HepG2 (cell line): ENCODE measurements at regions not wholly inside any gene's neighbourhood (a gene's known extent, or its start where the extent isn't known, plus 50 kb on each side); places are given as distances from the start of the nearest gene placed in this dataset.
A peak's percentile ranks its signal among the peaks of the same experiment; 100 is the strongest.

ENCODE experiments used
- ATAC-seq: fragments of 200-7000 bp; cut with Tn5 transposase; 3 replicates; pipeline ENCODE4 v1.9.1; 2020; ENCODE audit warnings: mild to moderate bottlenecking, moderate library complexity
- BruUV-seq: library from RNA; stranded (reverse); fragments of 400-500 nt; replicated peaks from 2 replicates; lab custom pipeline; 2021; lab: Mats Ljungman, UMichigan
- CTCF ChIA-PET: fragments of 300-600 bp; formaldehyde crosslinking; extraction: SDS; loops from one replicate; lab custom pipeline; 2021; ENCODE audit warnings: low total read pairs, inconsistent platforms, low intra/inter-chr PET ratio; lab: Yijun Ruan, JAX
- POLR2A ChIA-PET: fragments of 350-600 bp; sonication (Branson Sonifier 250); formaldehyde crosslinking; loops from one replicate; lab custom pipeline; 2020; ENCODE audit warnings: antibody characterized with exemption, inconsistent platforms; lab: Yijun Ruan, JAX
- DNase-seq: peaks from one replicate; pipeline ENCODE4 v3.0.0-alpha.2; 2015; ENCODE audit warnings: low spot score
- FAIRE-seq: peaks from 3 replicates; lab custom pipeline; 2011; peaks lifted over from hg19 to GRCh38; lab: Jason Lieb, UNC
- H2AFZ ChIP-seq: one replicate; pipeline ENCODE4 v1.6.1; 2011; ENCODE audit warnings: low read length, inconsistent platforms
- H3K27ac ChIP-seq: fragments of 300-600 bp; 3 replicates; pipeline ENCODE4 v1.8.0; 2011; ENCODE audit warnings: mixed run types, mild to moderate bottlenecking, mixed read lengths, low read length, inconsistent platforms; ENCODE audit not compliant: insufficient read depth; ENCODE audit errors: extremely low read length
- H3K27me3 ChIP-seq, 2 experiments: fragments of 200-600 bp in 1 of 2; 2 replicates in 1 of 2; 3 replicates in 1 of 2; pipeline versions ENCODE4 v1.6.0 to v1.8.0; 2011; ENCODE audit warnings: low read length in 2 of 2, mild to moderate bottlenecking in 2 of 2, moderate library complexity in 2 of 2, inconsistent platforms in 1 of 2; ENCODE audit not compliant: insufficient read depth in 2 of 2, control insufficient read depth in 1 of 2
- H3K36me3 ChIP-seq, 2 experiments: fragments of 200-600 bp in 1 of 2; replicated peaks in 1 of 2; 2 replicates in 1 of 2; 3 replicates in 1 of 2; pipeline versions ENCODE4 v1.5.1 to v1.8.0; 2011; ENCODE audit warnings: low read length in 2 of 2, inconsistent platforms in 1 of 2; ENCODE audit not compliant: insufficient read depth in 2 of 2, control insufficient read depth in 1 of 2
- H3K4me1 ChIP-seq: 2 replicates; pipeline ENCODE4 v1.5.1; 2012; ENCODE audit warnings: low read length, inconsistent platforms; ENCODE audit not compliant: insufficient read depth
- H3K4me2 ChIP-seq: 2 replicates; pipeline ENCODE4 v1.6.0; 2011; ENCODE audit warnings: low read depth, low read length, inconsistent platforms
- H3K4me3 ChIP-seq, 3 experiments: fragments of 200-600 bp in 1 of 3; sonication (generic), shearing (Covaris generic) in 1 of 3; replicated peaks in 1 of 3; 2 replicates each; pipeline ENCODE4 v1.5.1; 2011 to 2016; ENCODE audit warnings: low read length in 3 of 3, inconsistent platforms in 2 of 3, low read depth in 2 of 3, mild to moderate bottlenecking in 2 of 3, control low read depth in 1 of 3, mixed read lengths in 1 of 3; ENCODE audit not compliant: insufficient read depth in 1 of 3
- H3K79me2 ChIP-seq: one replicate; pipeline ENCODE4 v1.6.1; 2011; ENCODE audit warnings: low read length, inconsistent platforms; ENCODE audit not compliant: insufficient read depth
- H3K9ac ChIP-seq: 2 replicates; pipeline ENCODE4 v1.6.0; 2011; ENCODE audit warnings: mild to moderate bottlenecking, low read depth, low read length, inconsistent platforms; ENCODE audit not compliant: insufficient read depth
- H3K9me3 ChIP-seq: 2 replicates; pipeline ENCODE4 v1.5.1; 2012; ENCODE audit warnings: mild to moderate bottlenecking, low read length
- H4K20me1 ChIP-seq: 2 replicates; pipeline ENCODE4 v1.6.0; 2011; ENCODE audit warnings: inconsistent platforms, mild to moderate bottlenecking, low read length, moderate library complexity; ENCODE audit not compliant: insufficient read depth
- CENPBD1 ChIP-seq: sonication (generic); formaldehyde crosslinking; IDR thresholded peaks from 2 replicates; pipeline ENCODE4 v1.8.0; 2022; ENCODE audit warnings: missing genetic modification reagents, low read depth, mild to moderate bottlenecking, borderline replicate concordance
- HNF4A ChIP-seq: sonication (generic); formaldehyde crosslinking; IDR thresholded peaks from 2 replicates; pipeline ENCODE4 v1.4.0; 2020; ENCODE audit warnings: missing genetic modification reagents
- NR2C2 ChIP-seq: sonication (generic); formaldehyde crosslinking; IDR thresholded peaks from 2 replicates; pipeline ENCODE4 v1.4.0; 2020; ENCODE audit warnings: missing genetic modification reagents, mild to moderate bottlenecking, moderate library complexity, borderline replicate concordance
- NR2F6 ChIP-seq, 2 experiments: IDR thresholded peaks; 2 replicates each; pipeline ENCODE4 v1.6.1; 2016; ENCODE audit warnings: antibody characterized with exemption in 1 of 2, mild to moderate bottlenecking in 1 of 2
- RARA ChIP-seq: IDR thresholded peaks from 2 replicates; pipeline ENCODE4 v1.6.1; 2016; ENCODE audit warnings: missing genetic modification reagents, missing compliant biosample characterization
- ZNF207 ChIP-seq: fragments of 450-650 bp; IDR thresholded peaks from 2 replicates; pipeline ENCODE4 v1.6.1; 2016; ENCODE audit warnings: antibody characterized with exemption, borderline replicate concordance
- ZNF256 ChIP-seq: sonication (generic); formaldehyde crosslinking; conservative IDR thresholded peaks from 2 replicates; pipeline ENCODE4 v1.4.0; 2020; ENCODE audit warnings: missing genetic modification reagents
- ZNF292 ChIP-seq: sonication (generic); formaldehyde crosslinking; IDR thresholded peaks from 2 replicates; pipeline ENCODE4 v1.8.1; 2022; ENCODE audit warnings: mild to moderate bottlenecking, low read depth, missing genetic modification reagents, borderline replicate concordance
- ZNF567 ChIP-seq: sonication (generic); formaldehyde crosslinking; IDR thresholded peaks from 2 replicates; pipeline ENCODE4 v1.8.1; 2023; ENCODE audit warnings: mild to moderate bottlenecking, missing genetic modification reagents, borderline replicate concordance
- WGBS: methylation state at CpG from one replicate; pipeline ENCODE4 v1.1.6; 2017; ENCODE audit warnings: low lambda C conversion rate; 5-methylcytosine and 5-hydroxymethylcytosine counted together
- in situ Hi-C: cut with HindIII; loops from 2 replicates; pipeline ENCODE4 v1.10.0; 2017; ENCODE audit warnings: low pct_unique_long_range_greater_than_20kb; ENCODE audit not compliant: extremely low pct_ligation_motif_present
- intact Hi-C: fragments of 100-400 bp; cut with micrococcal nuclease; formaldehyde crosslinking; loops from one replicate; pipeline ENCODE4 v1.10.0; 2022; ENCODE audit not compliant: unreplicated experiment
- TF ChIP-seq, protein P1 (sequence below): IDR thresholded peaks from 2 replicates; pipeline ENCODE4 v1.6.1; 2016; ENCODE audit warnings: low read depth, missing genetic modification reagents, missing compliant biosample characterization

DNA sequence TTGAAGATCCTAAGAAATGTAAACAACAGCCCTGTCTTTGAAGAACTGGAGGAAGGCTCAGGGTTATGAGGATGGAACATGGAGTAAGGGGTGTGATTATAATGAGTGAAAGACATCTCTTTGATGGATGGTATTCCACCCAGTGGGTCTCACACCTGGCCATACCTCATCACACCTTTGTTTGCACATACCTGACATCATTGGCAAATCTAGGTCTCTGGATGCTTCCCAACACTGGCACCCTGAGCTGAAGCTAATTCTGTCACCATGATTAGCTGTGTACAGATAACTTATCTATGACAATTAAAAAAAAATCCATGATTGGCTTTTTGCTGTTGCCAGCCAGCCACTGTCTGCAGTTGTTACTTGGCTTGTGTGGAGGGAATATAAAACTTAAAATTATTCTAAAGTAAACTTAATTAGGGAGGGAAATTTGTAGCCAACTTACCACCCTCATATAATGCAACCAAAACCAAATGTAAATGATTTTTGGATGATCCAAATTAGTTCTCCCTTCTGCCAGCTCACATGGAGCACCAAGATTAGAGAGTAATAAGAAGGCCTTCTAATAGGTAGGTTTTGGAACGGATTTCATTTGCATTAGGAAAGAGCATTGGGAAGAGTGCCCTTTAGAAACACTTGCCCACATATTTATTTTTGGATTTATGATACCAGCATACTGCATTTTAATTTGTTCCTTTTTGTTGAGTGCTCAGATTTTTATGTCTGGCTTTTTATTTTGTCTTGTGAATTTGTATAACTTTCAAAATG is 249.5 kb downstream of the SOX4 start (continued):
- TF ChIP-seq ZNF207 (no peak), ZNF256 (no peak), CENPBD1 (CRISPR knock-in tag) (no peak), ZNF292 (no peak), ZNF567 (CRISPR knock-in tag) (no peak)

DNA sequence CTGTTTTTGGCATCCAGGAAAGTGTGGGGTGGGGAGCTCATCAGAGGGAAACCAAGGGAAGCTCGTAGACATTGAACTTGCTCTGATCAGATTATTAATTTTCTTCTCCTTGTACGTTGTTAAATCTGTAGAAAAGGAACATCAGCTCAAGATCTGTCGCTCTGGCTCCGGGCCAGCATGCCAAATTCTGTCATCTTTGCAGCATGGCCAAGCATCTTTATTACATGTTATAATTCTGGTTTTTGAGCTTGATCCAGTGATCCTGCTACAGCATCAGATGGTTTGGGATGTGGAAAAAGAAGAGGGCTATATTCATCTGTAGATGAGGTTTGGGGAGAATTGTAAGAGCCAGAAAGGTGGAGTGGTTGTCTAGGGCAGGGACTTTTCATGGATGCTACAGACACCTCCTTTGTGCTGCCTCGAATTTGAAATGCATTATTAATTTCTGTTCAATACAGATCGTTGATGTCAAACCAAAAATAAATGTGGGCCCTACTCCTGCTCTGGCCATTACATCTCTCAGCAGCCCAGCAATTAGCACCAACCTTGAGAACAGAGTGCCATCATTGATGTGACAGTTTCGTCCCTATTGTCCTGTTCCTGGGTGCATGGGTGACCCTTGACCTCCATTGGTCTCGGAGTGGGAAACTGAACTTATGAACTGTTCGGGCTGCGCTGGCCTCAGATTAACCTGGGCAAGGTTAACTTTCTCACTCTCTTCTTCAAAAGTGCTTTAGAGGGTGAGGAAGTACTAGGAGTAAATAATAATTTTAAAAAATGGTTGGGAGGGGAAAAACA is 250.8 kb downstream of the SOX4 start:
- intact Hi-C loops: no loop called here
- POLR2A ChIA-PET: no interaction called here
- Histone ChIP-seq H3K9ac (no peak overlapping the region), H3K27me3 (no peaks in the 10 kb centered on the region), H3K27ac (no peak overlapping the region), H3K4me1 (peaks cover 19% of the 10 kb centered on the region), H3K36me3 (no peaks in the 10 kb centered on the region), H2AFZ (no peak overlapping the region), H3K4me2 (no peak overlapping the region), H4K20me1 (no peaks in the 10 kb centered on the region; the same call in 1 of the 2 replicates), H3K79me2 (no peaks in the 10 kb centered on the region), H3K9me3 (no peaks in the 10 kb centered on the region), H3K4me3 (no peak overlapping the region)
- DNase-seq (no peak), FAIRE-seq (no peak), ATAC-seq (peak; percentile 47; the same call in 2 of the 3 replicates)
- no TSS peak for BruUV-seq
- peak; percentile 47 for TF ChIP-seq RARA (CRISPR knock-in tag)
- TF ChIP-seq, protein P1, sequence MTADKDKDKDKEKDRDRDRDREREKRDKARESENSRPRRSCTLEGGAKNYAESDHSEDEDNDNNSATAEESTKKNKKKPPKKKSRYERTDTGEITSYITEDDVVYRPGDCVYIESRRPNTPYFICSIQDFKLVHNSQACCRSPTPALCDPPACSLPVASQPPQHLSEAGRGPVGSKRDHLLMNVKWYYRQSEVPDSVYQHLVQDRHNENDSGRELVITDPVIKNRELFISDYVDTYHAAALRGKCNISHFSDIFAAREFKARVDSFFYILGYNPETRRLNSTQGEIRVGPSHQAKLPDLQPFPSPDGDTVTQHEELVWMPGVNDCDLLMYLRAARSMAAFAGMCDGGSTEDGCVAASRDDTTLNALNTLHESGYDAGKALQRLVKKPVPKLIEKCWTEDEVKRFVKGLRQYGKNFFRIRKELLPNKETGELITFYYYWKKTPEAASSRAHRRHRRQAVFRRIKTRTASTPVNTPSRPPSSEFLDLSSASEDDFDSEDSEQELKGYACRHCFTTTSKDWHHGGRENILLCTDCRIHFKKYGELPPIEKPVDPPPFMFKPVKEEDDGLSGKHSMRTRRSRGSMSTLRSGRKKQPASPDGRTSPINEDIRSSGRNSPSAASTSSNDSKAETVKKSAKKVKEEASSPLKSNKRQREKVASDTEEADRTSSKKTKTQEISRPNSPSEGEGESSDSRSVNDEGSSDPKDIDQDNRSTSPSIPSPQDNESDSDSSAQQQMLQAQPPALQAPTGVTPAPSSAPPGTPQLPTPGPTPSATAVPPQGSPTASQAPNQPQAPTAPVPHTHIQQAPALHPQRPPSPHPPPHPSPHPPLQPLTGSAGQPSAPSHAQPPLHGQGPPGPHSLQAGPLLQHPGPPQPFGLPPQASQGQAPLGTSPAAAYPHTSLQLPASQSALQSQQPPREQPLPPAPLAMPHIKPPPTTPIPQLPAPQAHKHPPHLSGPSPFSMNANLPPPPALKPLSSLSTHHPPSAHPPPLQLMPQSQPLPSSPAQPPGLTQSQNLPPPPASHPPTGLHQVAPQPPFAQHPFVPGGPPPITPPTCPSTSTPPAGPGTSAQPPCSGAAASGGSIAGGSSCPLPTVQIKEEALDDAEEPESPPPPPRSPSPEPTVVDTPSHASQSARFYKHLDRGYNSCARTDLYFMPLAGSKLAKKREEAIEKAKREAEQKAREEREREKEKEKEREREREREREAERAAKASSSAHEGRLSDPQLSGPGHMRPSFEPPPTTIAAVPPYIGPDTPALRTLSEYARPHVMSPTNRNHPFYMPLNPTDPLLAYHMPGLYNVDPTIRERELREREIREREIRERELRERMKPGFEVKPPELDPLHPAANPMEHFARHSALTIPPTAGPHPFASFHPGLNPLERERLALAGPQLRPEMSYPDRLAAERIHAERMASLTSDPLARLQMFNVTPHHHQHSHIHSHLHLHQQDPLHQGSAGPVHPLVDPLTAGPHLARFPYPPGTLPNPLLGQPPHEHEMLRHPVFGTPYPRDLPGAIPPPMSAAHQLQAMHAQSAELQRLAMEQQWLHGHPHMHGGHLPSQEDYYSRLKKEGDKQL (CRISPR knock-in tag): no peak
- TF ChIP-seq NR2F6 (IDR thresholded peaks at IDR 0.05): peak; percentile 51
- TF ChIP-seq NR2F6 (CRISPR knock-in tag; IDR thresholded peaks at IDR 0.05): 0 out of 2 replicates have a peak, but pooled peaks have one; percentile 17
- TF ChIP-seq NR2C2: peak; percentile 32; the same call in 1 of the 2 replicates
- peak; percentile 31; the same call in 1 of the 2 replicates for TF ChIP-seq HNF4A
- in situ Hi-C loops: no loop called here
- CTCF ChIA-PET: no interaction called here
- WGBS: 20% methylated on average over 10 of the region's 10 CpGs
